ENCODE measurements at regions not wholly inside any gene's neighbourhood (a gene's known extent, or its start where the extent isn't known, plus 50 kb on each side); places are given as distances from the start of the nearest gene placed in this dataset.

- TF ChIP-seq CTCF (IDR thresholded peaks at IDR 0.05; ENCODE audit: insufficient read depth, low read depth, low read length) (no peak), EZH2 (IDR thresholded peaks at IDR 0.05; ENCODE audit: insufficient read depth, low read length) (no peak)
These were observed 72.7 kb downstream of the NAA11 start for GRCh38 chr4:79253168-79253567.

Data from astrocyte (in vitro differentiated cells and primary cell).